Nephron (organoid): ENCODE measurements at regions not wholly inside any gene's neighbourhood (a gene's known extent, or its start where the extent isn't known, plus 50 kb on each side); places are given as distances from the start of the nearest gene placed in this dataset.

Experiments
- H3K27ac Mint-ChIP-seq, 3 experiments: 2 replicates each; pipeline ENCODE4 v1.8.0; 2020; ENCODE audit warnings: mixed read lengths in 3 of 3, mild to moderate bottlenecking in 2 of 3, moderate library complexity in 1 of 3
- H3K27me3 Mint-ChIP-seq: 2 replicates; pipeline ENCODE4 v1.8.0; 2021; ENCODE audit warnings: low read depth, mild to moderate bottlenecking, moderate library complexity, mixed read lengths
- H3K36me3 Mint-ChIP-seq: 2 replicates; pipeline ENCODE4 v1.8.0; 2020; ENCODE audit warnings: low read depth, mixed read lengths
- H3K4me1 Mint-ChIP-seq: 2 replicates; pipeline ENCODE4 v1.8.0; 2020; ENCODE audit warnings: mixed read lengths
- H3K4me3 Mint-ChIP-seq, 3 experiments: 2 replicates each; pipeline ENCODE4 v1.8.0; 2020; ENCODE audit warnings: mild to moderate bottlenecking in 3 of 3, mixed read lengths in 3 of 3, moderate library complexity in 2 of 3
- H3K9me3 Mint-ChIP-seq: 2 replicates; pipeline ENCODE4 v1.8.0; 2020; ENCODE audit warnings: mixed read lengths
- CTCF ChIP-seq, 3 experiments: fragments of 200-600 bp; sonication (generic); IDR thresholded peaks; one replicate each; pipeline ENCODE4 v1.5.0; 2021; ENCODE audit warnings: antibody characterized with exemption in 3 of 3; ENCODE audit not compliant: unreplicated experiment in 3 of 3

DNA sequence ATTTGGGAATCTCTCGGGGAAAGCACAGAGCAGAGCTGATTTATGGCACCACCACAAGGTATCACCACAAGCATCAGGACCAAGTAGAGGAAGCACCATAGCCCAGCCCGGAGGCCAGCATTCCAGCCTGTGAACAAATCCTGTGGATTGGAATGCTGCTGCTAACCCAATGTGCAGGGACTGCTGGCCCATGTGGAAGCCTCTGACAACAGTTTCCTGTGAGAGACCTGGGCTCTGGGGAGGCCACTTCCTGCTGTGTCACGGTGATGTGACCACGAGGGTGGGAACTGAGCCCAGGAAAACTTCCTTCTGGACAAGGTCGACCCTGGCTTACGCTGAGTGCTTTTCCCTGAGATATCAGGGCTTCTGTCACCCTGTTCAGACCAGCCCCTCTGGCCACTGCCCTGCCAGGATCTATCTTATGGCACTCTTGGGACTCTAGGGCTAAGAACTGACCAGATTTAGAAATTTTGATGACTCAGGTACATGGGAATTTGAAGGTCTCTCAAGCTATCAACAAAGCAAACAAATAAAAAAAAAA, 88.3 kb upstream of the NGF start:
- no peaks in the 10 kb centered on the region for H3K9me3 Mint-ChIP-seq
- H3K36me3 Mint-ChIP-seq = no peaks in the 10 kb centered on the region
- no peak overlapping the region for H3K27ac Mint-ChIP-seq
- TF ChIP-seq CTCF (IDR thresholded peaks at IDR 0.05; ENCODE audit: unreplicated experiment in 3 of 3) = no peak
- no peaks in the 10 kb centered on the region for H3K4me1 Mint-ChIP-seq
- no peak overlapping the region for H3K4me3 Mint-ChIP-seq
- H3K27me3 Mint-ChIP-seq = no peaks in the 10 kb centered on the region

DNA sequence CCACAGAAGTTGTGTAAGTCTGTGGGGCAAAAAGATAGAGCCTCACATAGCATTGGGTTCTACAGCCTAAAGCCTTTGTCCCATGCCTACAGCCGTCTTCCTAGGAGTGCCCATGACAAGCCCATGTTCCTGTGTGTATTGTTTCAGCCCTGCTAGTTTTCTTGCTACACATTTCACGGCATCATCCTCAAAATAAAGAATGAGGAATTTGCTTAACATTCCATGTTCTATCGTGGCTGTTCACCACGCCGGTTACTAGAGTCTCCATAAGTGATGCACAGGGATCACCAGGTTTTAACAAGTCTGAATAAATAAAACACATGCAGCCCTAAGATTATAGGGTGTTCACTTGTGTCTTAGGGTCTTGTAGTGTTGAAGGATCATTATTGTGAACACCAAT, 87.4 kb upstream of the NGF start:
- TF ChIP-seq CTCF (IDR thresholded peaks at IDR 0.05; ENCODE audit: unreplicated experiment in 3 of 3) = no peak
- H3K36me3 Mint-ChIP-seq = no peaks in the 10 kb centered on the region
- no peak overlapping the region for H3K4me3 Mint-ChIP-seq
- no peaks in the 10 kb centered on the region for H3K27me3 Mint-ChIP-seq
- no peaks in the 10 kb centered on the region for H3K4me1 Mint-ChIP-seq
- no peak overlapping the region for H3K27ac Mint-ChIP-seq
- H3K9me3 Mint-ChIP-seq = no peaks in the 10 kb centered on the region

GRCh38 chr1:115423776-115424175, 85.7 kb upstream of the NGF start:
- Mint-ChIP-seq H3K36me3 (no peaks in the 10 kb centered on the region), H3K27me3 (no peaks in the 10 kb centered on the region), H3K27ac (no peak overlapping the region), H3K9me3 (no peaks in the 10 kb centered on the region), H3K4me3 (no peak overlapping the region), H3K4me1 (no peaks in the 10 kb centered on the region)
- no peak for TF ChIP-seq CTCF (IDR thresholded peaks at IDR 0.05; ENCODE audit: unreplicated experiment in 3 of 3)

GRCh38 chr1:115419571-115419970, 81.5 kb upstream of the NGF start:
- Mint-ChIP-seq H3K36me3 (no peaks in the 10 kb centered on the region), H3K4me1 (no peaks in the 10 kb centered on the region), H3K27me3 (no peaks in the 10 kb centered on the region), H3K4me3 (no peak overlapping the region), H3K27ac (no peak overlapping the region), H3K9me3 (no peaks in the 10 kb centered on the region)
- TF ChIP-seq CTCF (IDR thresholded peaks at IDR 0.05; ENCODE audit: unreplicated experiment in 3 of 3) = no peak

- Mint-ChIP-seq H3K4me3 (no peak overlapping the region), H3K27ac (no peak overlapping the region), H3K36me3 (no peaks in the 10 kb centered on the region), H3K27me3 (no peaks in the 10 kb centered on the region), H3K9me3 (no peaks in the 10 kb centered on the region), H3K4me1 (no peaks in the 10 kb centered on the region)
- TF ChIP-seq CTCF (IDR thresholded peaks at IDR 0.05; ENCODE audit: unreplicated experiment in 3 of 3) = no peak
Measured at GRCh38 chr1:115413621-115414020, 75.6 kb upstream of the NGF start.

GRCh38 chr1:115413208-115413607, 75.2 kb upstream of the NGF start:
- no peaks in the 10 kb centered on the region for H3K4me1 Mint-ChIP-seq

More at GRCh38 chr1:115413208-115413607, 75.2 kb upstream of the NGF start:
- no peak for TF ChIP-seq CTCF (IDR thresholded peaks at IDR 0.05; ENCODE audit: unreplicated experiment in 3 of 3)
- H3K9me3 Mint-ChIP-seq = no peaks in the 10 kb centered on the region
- H3K27ac Mint-ChIP-seq = no peak overlapping the region
- H3K27me3 Mint-ChIP-seq = peaks cover 2% of the 10 kb centered on the region
- H3K36me3 Mint-ChIP-seq = no peaks in the 10 kb centered on the region
- H3K4me3 Mint-ChIP-seq = no peak overlapping the region
